ENCODE measurements at regions not wholly inside any gene's neighbourhood (a gene's known extent, or its start where the extent isn't known, plus 50 kb on each side); places are given as distances from the start of the nearest gene placed in this dataset.

DNA sequence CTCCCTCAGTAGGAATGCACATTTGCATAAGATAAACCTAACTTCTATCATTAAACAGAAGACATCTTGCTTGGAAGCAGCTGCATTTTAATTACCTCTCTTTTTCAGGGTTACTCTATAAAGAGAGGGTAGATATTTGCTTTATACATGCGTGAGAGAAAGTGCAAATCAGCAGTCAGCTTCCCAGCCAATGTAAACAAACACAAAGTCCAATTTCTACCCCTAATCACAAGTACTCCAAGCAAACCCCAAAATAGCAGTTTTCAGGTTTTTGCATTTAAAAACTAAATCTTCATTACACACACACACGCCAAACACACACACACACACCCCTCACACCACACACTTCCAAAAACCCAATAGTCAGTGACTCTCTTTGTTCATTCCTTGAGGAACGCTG, 303.9 kb upstream of the ALCAM start:
- Histone ChIP-seq H3K9me3 (replicated peaks in 1 of 3) (no peaks in the 10 kb centered on the region), H3K36me3 (replicated peaks in 1 of 2) (no peaks in the 10 kb centered on the region), H3K4me1 (replicated peaks in 1 of 2) (no peaks in the 10 kb centered on the region), H3K27me3 (no peaks in the 10 kb centered on the region), H3K4me3 (no peak overlapping the region), H3K27ac (no peak overlapping the region)
- DNase-seq, result no peak
- intact Hi-C loops (cut with DNase I), result no loop called here
- TF ChIP-seq, protein P1, sequence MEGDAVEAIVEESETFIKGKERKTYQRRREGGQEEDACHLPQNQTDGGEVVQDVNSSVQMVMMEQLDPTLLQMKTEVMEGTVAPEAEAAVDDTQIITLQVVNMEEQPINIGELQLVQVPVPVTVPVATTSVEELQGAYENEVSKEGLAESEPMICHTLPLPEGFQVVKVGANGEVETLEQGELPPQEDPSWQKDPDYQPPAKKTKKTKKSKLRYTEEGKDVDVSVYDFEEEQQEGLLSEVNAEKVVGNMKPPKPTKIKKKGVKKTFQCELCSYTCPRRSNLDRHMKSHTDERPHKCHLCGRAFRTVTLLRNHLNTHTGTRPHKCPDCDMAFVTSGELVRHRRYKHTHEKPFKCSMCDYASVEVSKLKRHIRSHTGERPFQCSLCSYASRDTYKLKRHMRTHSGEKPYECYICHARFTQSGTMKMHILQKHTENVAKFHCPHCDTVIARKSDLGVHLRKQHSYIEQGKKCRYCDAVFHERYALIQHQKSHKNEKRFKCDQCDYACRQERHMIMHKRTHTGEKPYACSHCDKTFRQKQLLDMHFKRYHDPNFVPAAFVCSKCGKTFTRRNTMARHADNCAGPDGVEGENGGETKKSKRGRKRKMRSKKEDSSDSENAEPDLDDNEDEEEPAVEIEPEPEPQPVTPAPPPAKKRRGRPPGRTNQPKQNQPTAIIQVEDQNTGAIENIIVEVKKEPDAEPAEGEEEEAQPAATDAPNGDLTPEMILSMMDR (IDR thresholded peaks at IDR 0.05), result no peak
- TF ChIP-seq POLR2A (IDR thresholded peaks at IDR 0.05), result no peak
- WGBS, 4 donors, result 50 to 66% (median 57%) methylated on average over 3 of the region's 3 CpGs

DNA sequence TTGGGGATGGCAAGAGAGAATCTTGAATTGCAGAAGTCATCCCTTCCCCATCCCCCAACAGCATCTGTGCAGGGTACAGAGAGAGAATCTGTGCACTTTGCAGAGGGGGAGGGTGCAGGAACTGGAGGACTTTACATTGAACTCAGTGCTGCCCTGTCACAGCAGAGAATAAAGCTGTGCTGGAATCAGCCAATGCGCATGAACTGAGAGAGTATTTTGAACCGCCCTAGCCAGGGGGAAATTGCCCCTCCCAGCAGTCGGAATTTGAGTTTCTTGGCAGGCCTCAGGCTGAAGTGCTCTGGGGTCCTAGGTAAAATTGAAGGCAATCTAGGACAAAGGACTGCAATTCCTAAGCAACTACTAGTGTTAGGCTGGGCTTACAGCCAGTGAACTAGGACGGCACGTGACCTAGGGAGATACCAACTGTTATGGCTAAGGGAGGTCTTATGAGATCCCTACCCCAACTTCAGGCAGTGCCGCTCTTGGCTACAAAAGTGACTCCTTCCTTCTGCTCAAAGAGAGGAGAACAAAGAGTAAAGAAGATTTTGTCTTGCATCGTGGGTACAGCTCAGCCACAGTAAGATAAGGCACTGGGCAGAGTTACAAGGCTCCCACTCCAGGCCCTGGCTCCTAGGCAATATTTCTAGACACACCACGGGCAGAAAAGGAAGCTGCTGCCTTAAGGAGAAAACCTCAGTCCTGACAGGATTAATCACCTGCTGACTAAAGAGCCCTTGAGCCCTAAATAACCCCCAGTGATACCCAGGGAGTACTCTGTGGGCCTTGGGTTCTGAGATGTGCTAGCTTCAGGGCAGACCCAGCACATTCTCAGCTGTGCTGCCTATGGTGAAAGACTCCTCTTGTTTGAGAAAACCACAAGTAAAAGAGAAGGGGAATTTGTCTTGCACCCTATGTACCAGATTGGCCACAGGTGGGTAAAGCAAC, 300.5 kb upstream of the ALCAM start:
- WGBS, 4 donors, result 71 to 80% (median 77%) methylated on average over 7 to 8 of the region's 8 CpGs
- Histone ChIP-seq H3K4me1 (replicated peaks in 1 of 2) (no peaks in the 10 kb centered on the region), H3K27ac (no peak overlapping the region), H3K9me3 (replicated peaks in 1 of 3) (no peaks in the 10 kb centered on the region), H3K36me3 (replicated peaks in 1 of 2) (no peaks in the 10 kb centered on the region), H3K4me3 (no peak overlapping the region), H3K27me3 (no peaks in the 10 kb centered on the region)
- no peak for DNase-seq
- TF ChIP-seq, protein P1 (IDR thresholded peaks at IDR 0.05), result no peak
- intact Hi-C loops (cut with DNase I), result no loop called here

DNA sequence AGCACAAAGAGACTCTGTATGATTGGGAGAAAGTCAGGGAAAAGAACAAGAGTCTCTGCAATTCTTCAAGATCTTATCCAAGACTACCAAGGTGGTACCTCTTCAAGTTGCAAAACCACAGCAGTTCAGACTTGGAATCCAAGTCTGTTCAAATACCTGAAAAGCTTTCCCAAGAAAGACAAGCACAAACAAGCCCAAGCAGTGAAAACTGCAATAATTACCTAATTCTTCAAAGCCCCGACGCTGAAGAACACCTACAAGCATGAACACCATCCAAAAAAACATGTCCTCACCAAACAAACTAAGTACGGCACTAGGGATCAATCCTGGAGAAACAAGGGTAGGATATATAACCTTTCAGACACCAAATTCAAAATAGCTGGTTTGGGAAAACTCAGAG, 299.3 kb upstream of the ALCAM start:
- intact Hi-C loops (cut with DNase I), result no loop called here
- TF ChIP-seq POLR2A (IDR thresholded peaks at IDR 0.05), result no peak
- TF ChIP-seq, protein P1 (IDR thresholded peaks at IDR 0.05), result no peak
- H3K9me3 ChIP-seq (replicated peaks in 1 of 3), result no peaks in the 10 kb centered on the region
- 67 to 97% (median 94%) methylated on average over 3 of the region's 3 CpGs for WGBS, 4 donors
- no peak overlapping the region for H3K27ac ChIP-seq
- no peaks in the 10 kb centered on the region for H3K36me3 ChIP-seq (replicated peaks in 1 of 2)
- no peaks in the 10 kb centered on the region for H3K4me1 ChIP-seq (replicated peaks in 1 of 2)
- no peak for DNase-seq
- H3K27me3 ChIP-seq, result no peaks in the 10 kb centered on the region
- H3K4me3 ChIP-seq, result no peak overlapping the region

DNA sequence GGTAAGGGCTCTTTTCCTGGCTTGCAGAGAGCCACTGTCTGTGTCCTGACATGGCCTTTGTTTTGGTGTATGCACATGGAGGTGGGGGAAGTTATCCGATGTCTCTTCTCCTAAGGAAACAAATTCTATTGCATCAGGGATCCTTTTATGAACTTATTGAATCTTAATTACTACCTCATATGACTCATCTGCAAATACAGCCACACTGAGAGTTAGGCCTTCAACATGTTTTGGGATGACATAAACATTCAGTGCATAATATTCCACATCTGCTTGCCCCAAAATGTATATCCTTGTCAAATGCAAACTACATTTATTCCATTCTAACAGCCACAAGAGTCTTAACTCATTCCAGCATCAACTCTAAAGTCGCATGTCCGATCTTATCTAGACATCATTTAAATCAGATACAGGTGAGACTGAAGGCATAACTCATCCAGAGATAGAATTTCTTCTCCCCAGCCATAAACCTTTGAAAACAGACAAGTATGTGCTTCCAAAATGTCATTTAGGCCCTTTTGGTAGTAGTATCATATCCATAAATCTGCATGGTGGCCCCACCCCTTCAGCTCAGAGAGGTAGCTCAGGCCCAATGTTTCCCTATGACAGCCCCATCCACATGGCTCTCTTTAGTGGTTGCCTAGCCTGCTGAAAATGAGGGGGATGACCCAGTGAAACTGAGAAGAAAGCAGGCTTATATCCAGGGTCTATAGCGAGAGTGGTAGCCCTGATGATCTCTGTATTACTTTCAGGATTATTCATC, 289.5 kb upstream of the ALCAM start:
- no peak for TF ChIP-seq POLR2A (IDR thresholded peaks at IDR 0.05)
- TF ChIP-seq, protein P1 (IDR thresholded peaks at IDR 0.05), result no peak
- Histone ChIP-seq H3K9me3 (replicated peaks in 1 of 3) (peaks cover 0 to 5% (median 0%) of the 10 kb centered on the region in 3 donors), H3K4me1 (replicated peaks in 1 of 2) (no peaks in the 10 kb centered on the region), H3K36me3 (replicated peaks in 1 of 2) (no peaks in the 10 kb centered on the region), H3K4me3 (no peak overlapping the region), H3K27me3 (no peaks in the 10 kb centered on the region), H3K27ac (no peak overlapping the region)
- WGBS, 4 donors, result 89 to 93% (median 92%) methylated on average over 4 of the region's 4 CpGs
- no peak for DNase-seq
- intact Hi-C loops (cut with DNase I), result no loop called here
